BJ (cell line): ENCODE measurements at regions not wholly inside any gene's neighbourhood (a gene's known extent, or its start where the extent isn't known, plus 50 kb on each side); places are given as distances from the start of the nearest gene placed in this dataset.

Experiments
- CTCF ChIA-PET: fragments of 350-600 bp; formaldehyde crosslinking; extraction: SDS; loops from one replicate; lab custom pipeline; 2021; ENCODE audit warnings: antibody characterized with exemption, inconsistent platforms; lab: Yijun Ruan, JAX
- POLR2A ChIA-PET: fragments of 300-600 bp; sonication (Branson Sonifier 250); formaldehyde crosslinking; extraction: SDS; loops from one replicate; lab custom pipeline; 2021; ENCODE audit warnings: antibody characterized with exemption; lab: Charles Lee
- DNase-seq: peaks from one replicate; pipeline ENCODE4 v3.0.0-alpha.2; 2011; ENCODE audit warnings: low read depth
- H3K27me3 ChIP-seq: 2 replicates; pipeline ENCODE4 v1.6.0; 2011; ENCODE audit warnings: low read length; ENCODE audit not compliant: control insufficient read depth, insufficient read depth
- H3K36me3 ChIP-seq: 2 replicates; pipeline ENCODE4 v1.5.1; 2011; ENCODE audit warnings: low read length; ENCODE audit not compliant: control insufficient read depth, insufficient read depth
- H3K4me3 ChIP-seq: 2 replicates; pipeline ENCODE4 v1.5.1; 2011; ENCODE audit warnings: low read depth, mild to moderate bottlenecking, control low read depth, low read length
- TF ChIP-seq, protein P1 (sequence below): IDR thresholded peaks from 2 replicates; pipeline ENCODE4 v1.5.1; 2011; ENCODE audit warnings: low read depth, mild to moderate bottlenecking, control low read depth, inconsistent platforms, low read length, moderate library complexity; ENCODE audit not compliant: insufficient read depth

DNA sequence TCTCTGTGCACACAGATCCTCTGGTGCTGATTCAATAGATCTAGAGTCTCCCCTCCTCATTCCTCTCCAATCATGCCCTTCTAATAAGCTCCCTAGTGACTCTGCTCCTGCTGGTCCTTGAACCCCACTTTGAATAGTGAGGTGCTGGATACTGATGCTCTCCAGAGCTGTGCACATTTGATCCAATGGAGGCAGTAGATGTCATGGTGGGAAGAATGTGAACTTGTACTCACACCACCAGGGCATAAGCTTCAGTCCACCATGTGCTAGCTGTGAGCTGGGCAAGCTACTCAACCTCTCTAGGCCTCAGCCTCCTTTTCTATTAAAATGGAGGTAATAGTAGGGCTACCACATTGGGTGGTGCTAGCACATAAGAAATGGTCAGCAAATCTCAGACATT is 241.1 kb downstream of the SPATA18 start:
- TF ChIP-seq, protein P1, sequence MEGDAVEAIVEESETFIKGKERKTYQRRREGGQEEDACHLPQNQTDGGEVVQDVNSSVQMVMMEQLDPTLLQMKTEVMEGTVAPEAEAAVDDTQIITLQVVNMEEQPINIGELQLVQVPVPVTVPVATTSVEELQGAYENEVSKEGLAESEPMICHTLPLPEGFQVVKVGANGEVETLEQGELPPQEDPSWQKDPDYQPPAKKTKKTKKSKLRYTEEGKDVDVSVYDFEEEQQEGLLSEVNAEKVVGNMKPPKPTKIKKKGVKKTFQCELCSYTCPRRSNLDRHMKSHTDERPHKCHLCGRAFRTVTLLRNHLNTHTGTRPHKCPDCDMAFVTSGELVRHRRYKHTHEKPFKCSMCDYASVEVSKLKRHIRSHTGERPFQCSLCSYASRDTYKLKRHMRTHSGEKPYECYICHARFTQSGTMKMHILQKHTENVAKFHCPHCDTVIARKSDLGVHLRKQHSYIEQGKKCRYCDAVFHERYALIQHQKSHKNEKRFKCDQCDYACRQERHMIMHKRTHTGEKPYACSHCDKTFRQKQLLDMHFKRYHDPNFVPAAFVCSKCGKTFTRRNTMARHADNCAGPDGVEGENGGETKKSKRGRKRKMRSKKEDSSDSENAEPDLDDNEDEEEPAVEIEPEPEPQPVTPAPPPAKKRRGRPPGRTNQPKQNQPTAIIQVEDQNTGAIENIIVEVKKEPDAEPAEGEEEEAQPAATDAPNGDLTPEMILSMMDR: no peak
- peaks cover 4% of the 10 kb centered on the region; the same call in 1 of the 2 replicates for H3K27me3 ChIP-seq
- ChIA-PET POLR2A (no interaction called here), CTCF (interaction anchor here (1.4 kb wide), 1 partner anchor 13 kb away, joined by 4 read pairs; no protein-coding TSS in a partner anchor)
- no peak for DNase-seq
- H3K4me3 ChIP-seq: no peak overlapping the region
- H3K36me3 ChIP-seq: no peaks in the 10 kb centered on the region

DNA sequence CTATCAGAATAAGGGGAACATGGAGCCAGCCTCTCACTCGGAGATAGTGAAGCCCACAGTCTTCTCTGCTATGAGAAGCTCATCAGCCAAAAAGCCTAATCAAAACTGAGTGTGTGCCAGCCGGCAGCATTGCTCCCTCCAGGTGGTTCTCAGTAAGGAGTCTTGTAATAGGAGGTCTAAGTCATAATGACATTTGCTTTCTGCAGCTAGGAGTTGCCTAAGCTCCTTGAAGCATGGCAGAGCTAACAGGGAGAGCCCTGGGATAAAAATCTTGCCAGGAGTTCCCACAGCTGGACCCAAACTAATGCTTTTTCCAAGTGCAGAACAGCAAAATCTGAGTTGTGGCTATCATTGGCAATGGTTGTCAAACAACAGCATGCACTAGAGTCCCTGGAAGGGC is 245.2 kb downstream of the SPATA18 start:
- Histone ChIP-seq H3K36me3 (no peaks in the 10 kb centered on the region), H3K27me3 (no peaks in the 10 kb centered on the region), H3K4me3 (no peak overlapping the region)
- DNase-seq: no peak
- ChIA-PET POLR2A (no interaction called here), CTCF (no interaction called here)
- TF ChIP-seq, protein P1: no peak

DNA sequence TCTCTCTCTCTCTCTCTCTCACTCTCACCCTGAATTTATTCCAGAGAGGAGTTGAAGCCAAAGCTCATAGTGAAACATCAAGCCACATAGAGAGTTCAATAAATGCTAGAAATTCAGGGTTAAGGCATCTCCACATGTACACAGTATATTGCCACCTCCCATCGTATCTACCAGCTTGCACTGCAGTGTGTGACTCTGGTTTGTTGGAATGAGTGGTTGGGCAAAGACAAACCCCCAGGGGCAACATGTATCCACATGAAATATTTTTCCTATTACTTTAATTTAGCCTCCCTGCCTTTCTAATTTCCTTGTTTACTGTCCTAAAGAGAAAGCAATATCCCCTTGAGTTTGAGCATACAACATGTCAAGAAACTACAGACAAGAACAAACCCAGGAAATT is 247.3 kb downstream of the SPATA18 start:
- no peaks in the 10 kb centered on the region for H3K36me3 ChIP-seq
- H3K4me3 ChIP-seq: no peak overlapping the region
- CTCF ChIA-PET: interaction anchor here (0.6 kb wide), 1 partner anchor 262 kb away, joined by 3 read pairs; no protein-coding TSS in a partner anchor
- no peaks in the 10 kb centered on the region for H3K27me3 ChIP-seq
- POLR2A ChIA-PET: no interaction called here
- DNase-seq: no peak
- TF ChIP-seq, protein P1: no peak

DNA sequence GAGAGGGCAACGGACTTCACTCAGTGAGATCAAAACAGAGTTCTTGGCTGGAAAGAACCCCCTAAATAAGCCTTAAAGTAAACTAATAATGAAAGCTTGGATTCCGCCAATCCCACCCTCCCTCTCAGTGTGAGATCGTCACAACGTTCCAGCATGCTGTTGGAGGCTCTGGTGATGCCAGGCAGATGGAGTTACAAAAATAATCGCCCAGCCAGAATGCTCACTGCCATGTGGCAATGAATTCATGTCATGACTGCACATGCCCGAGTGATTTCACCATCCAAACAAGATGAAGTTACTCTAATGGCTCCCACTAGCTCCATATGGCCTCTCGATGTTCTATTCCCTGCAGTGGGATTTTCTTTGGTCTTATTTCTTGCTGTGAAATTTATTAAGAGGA is 248.0 kb downstream of the SPATA18 start:
- ChIA-PET CTCF (no interaction called here), POLR2A (no interaction called here)
- TF ChIP-seq, protein P1: no peak
- H3K27me3 ChIP-seq: no peaks in the 10 kb centered on the region
- H3K36me3 ChIP-seq: no peaks in the 10 kb centered on the region
- DNase-seq: no peak
- H3K4me3 ChIP-seq: no peak overlapping the region

DNA sequence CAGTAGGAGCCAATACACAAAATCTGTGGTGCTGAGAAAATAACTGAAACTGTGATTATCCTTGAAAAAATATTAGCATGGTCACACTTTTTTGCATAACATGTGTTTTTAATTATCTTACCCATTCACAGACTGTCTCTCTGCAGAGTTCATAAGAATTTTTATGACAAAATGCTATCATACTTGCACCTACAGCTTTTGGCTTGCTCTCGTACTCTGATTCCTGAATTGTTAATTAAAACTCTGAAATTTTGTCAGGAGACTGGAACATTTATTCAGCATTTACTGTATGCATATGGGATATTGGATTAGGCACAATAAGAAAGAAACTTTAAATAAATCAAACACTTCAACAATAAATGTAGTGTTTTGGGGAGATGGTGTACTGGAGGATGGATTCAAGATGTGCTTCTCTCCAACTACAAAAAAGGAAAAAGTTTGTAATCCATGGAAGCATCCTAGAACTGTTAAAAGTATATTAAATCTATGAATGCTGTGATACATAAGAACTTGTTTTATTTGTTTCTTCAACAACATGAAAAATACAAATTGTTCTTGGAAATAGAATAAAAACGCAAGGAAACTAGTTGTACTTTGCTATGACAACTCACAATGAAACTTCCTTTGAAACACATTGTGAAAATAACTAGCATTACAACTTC is 260.5 kb downstream of the SPATA18 start:
- Histone ChIP-seq H3K4me3 (no peak overlapping the region), H3K27me3 (no peaks in the 10 kb centered on the region), H3K36me3 (no peaks in the 10 kb centered on the region)
- CTCF ChIA-PET: no interaction called here
- POLR2A ChIA-PET: no interaction called here
- DNase-seq: no peak
- TF ChIP-seq, protein P1: no peak
